A673 (cell line): ENCODE measurements at regions not wholly inside any gene's neighbourhood (a gene's known extent, or its start where the extent isn't known, plus 50 kb on each side); places are given as distances from the start of the nearest gene placed in this dataset.

Experiments
- BruUV-seq: library from RNA; stranded (reverse); fragments of 400-500 nt; replicated peaks from 2 replicates; lab custom pipeline; 2021; lab: Mats Ljungman, UMichigan
- CTCF ChIA-PET: fragments of 300-600 bp; sonication (Branson Sonifier 250); formaldehyde crosslinking; loops from one replicate; lab custom pipeline; 2022; ENCODE audit warnings: antibody characterized with exemption; lab: Charles Lee
- POLR2A ChIA-PET: fragments of 300-600 bp; sonication (Branson Sonifier 250); formaldehyde crosslinking; loops from one replicate; lab custom pipeline; 2022; ENCODE audit warnings: antibody characterized with exemption; ENCODE audit not compliant: low non-redundant PET; lab: Charles Lee
- DNase-seq: peaks from one replicate; pipeline ENCODE4 v3.0.0-alpha.2; 2015; ENCODE audit warnings: low spot score
- H3K27ac ChIP-seq: fragments of 200-600 bp; sonication (generic); 2 replicates; pipeline ENCODE4 v1.5.1; 2016; ENCODE audit warnings: mixed run types, low read depth, mild to moderate bottlenecking, mixed read lengths, antibody characterized with exemption, low read length; ENCODE audit not compliant: poor library complexity, severe bottlenecking
- H3K27me3 ChIP-seq: fragments of 200-600 bp; sonication (generic); replicated peaks from 2 replicates; pipeline ENCODE4 v1.6.1; 2017; ENCODE audit warnings: mixed run types, low read depth, mild to moderate bottlenecking, mixed read lengths, antibody characterized with exemption, low read length; ENCODE audit not compliant: insufficient read depth, poor library complexity
- H3K36me3 ChIP-seq: fragments of 200-600 bp; sonication (generic); 2 replicates; pipeline ENCODE4 v1.6.1; 2016; ENCODE audit warnings: mixed run types, mild to moderate bottlenecking, mixed read lengths, antibody characterized with exemption, low read length; ENCODE audit not compliant: insufficient read depth, poor library complexity, severe bottlenecking
- H3K4me1 ChIP-seq: fragments of 200-600 bp; sonication (generic); 2 replicates; pipeline ENCODE4 v1.6.1; 2017; ENCODE audit warnings: mixed run types, mild to moderate bottlenecking, mixed read lengths, antibody characterized with exemption, low read length; ENCODE audit not compliant: insufficient read depth, poor library complexity, severe bottlenecking
- H3K4me3 ChIP-seq: fragments of 200-600 bp; sonication (generic); 2 replicates; pipeline ENCODE4 v1.5.1; 2016; ENCODE audit warnings: low read depth, mixed run types, mild to moderate bottlenecking, mixed read lengths, low read length; ENCODE audit not compliant: poor library complexity, severe bottlenecking
- H3K9me3 ChIP-seq: fragments of 200-600 bp; sonication (generic); 2 replicates; pipeline ENCODE4 v1.6.1; 2016; ENCODE audit warnings: mixed run types, low read depth, mild to moderate bottlenecking, mixed read lengths, antibody characterized with exemption, low read length; ENCODE audit not compliant: poor library complexity, severe bottlenecking
- EZH2 ChIP-seq: fragments of 200-600 bp; sonication (generic); IDR thresholded peaks from 2 replicates; pipeline ENCODE4 v1.6.1; 2017; ENCODE audit warnings: borderline replicate concordance, low read depth, mild to moderate bottlenecking, mixed read lengths, antibody characterized with exemption, low read length; ENCODE audit not compliant: poor library complexity, severe bottlenecking
- intact Hi-C: fragments of 100-400 bp; cut with micrococcal nuclease; formaldehyde crosslinking; loops from one replicate; pipeline ENCODE4 v1.10.0; 2022; ENCODE audit not compliant: unreplicated experiment
- TF ChIP-seq, protein P1 (sequence below): fragments of 300-800, 200-600 bp; sonication (generic); conservative IDR thresholded peaks from 2 replicates; pipeline ENCODE4 v1.5.1; 2017; ENCODE audit warnings: low read depth, mild to moderate bottlenecking, antibody characterized with exemption, low read length, moderate library complexity, mixed read lengths

DNA sequence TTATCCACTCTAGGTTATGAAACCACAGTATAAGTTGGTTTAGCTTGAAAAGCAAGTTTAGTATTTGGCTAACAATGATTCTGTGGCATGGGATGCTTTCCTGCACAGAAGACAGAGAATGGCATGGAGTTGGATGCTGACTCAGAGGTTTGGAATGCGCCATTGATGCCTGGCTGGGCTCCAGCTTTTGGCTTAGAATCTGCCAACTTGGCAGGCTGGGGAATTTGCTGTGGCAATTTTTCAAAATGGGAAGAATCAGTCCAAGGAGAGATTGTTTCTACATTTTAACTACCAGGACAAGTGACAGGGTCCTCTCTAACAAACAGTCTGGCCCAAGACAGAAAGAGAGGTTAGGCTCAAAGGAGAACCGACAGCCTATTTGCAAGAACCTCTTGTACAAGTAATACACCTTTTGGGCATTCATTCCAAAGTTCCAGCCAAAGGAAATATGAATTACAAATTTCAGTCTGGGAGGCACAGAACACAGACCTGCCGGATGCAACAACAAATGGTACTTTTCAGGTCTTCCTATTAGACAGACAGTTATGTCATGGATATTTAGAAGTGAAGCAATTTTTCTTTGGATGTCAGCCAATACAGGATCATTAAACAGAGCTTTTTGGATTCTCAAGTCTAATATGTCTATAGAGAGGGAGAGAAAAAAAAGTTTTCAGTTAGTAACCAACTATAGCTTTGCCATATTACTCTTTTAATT, 1027.7 kb downstream of the TMEM182 start:
- Histone ChIP-seq H3K27ac (no peak overlapping the region), H3K9me3 (no peaks in the 10 kb centered on the region), H3K36me3 (no peaks in the 10 kb centered on the region), H3K4me3 (no peak overlapping the region), H3K4me1 (peaks cover 14% of the 10 kb centered on the region), H3K27me3 (no peaks in the 10 kb centered on the region)
- POLR2A ChIA-PET = no interaction called here
- BruUV-seq = no TSS peak
- peak; percentile 85 for DNase-seq
- intact Hi-C loops = no loop called here
- TF ChIP-seq, protein P1, sequence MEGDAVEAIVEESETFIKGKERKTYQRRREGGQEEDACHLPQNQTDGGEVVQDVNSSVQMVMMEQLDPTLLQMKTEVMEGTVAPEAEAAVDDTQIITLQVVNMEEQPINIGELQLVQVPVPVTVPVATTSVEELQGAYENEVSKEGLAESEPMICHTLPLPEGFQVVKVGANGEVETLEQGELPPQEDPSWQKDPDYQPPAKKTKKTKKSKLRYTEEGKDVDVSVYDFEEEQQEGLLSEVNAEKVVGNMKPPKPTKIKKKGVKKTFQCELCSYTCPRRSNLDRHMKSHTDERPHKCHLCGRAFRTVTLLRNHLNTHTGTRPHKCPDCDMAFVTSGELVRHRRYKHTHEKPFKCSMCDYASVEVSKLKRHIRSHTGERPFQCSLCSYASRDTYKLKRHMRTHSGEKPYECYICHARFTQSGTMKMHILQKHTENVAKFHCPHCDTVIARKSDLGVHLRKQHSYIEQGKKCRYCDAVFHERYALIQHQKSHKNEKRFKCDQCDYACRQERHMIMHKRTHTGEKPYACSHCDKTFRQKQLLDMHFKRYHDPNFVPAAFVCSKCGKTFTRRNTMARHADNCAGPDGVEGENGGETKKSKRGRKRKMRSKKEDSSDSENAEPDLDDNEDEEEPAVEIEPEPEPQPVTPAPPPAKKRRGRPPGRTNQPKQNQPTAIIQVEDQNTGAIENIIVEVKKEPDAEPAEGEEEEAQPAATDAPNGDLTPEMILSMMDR = no peak
- no peak for TF ChIP-seq EZH2
- CTCF ChIA-PET = no interaction called here

- intact Hi-C loops = no loop called here
- no peak for TF ChIP-seq EZH2
- TF ChIP-seq, protein P1 = no peak
- H3K9me3 ChIP-seq = no peaks in the 10 kb centered on the region
- ChIA-PET POLR2A (no interaction called here), CTCF (no interaction called here)
- no peak overlapping the region for H3K4me3 ChIP-seq
- H3K27me3 ChIP-seq = no peaks in the 10 kb centered on the region
- BruUV-seq = no TSS peak
- no peak overlapping the region for H3K27ac ChIP-seq
- H3K36me3 ChIP-seq = no peaks in the 10 kb centered on the region
- peaks cover 14% of the 10 kb centered on the region for H3K4me1 ChIP-seq
- DNase-seq = no peak
Measured at GRCh38 chr2:103792042-103792441, 1030.2 kb downstream of the TMEM182 start.

DNA sequence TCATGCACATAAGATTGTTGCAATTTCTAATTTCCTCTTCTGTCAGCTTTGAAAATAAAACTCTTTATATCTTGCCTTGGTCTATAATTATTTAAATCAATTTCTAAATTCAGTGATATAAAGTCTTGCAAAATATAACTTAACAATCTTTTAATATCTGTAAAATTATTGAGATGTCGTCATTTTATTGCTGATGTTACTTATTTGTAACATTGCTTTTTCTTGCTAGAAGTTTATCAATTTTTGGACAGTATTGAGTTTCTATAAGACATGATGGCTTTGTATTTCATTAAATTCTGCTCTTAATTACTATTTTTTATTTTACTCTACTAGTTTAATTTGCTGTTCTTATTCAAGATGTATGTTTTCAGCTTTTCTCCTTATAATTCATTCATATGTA, 1036.5 kb downstream of the TMEM182 start:
- TF ChIP-seq, protein P1 = no peak
- Histone ChIP-seq H3K27ac (no peak overlapping the region), H3K27me3 (no peaks in the 10 kb centered on the region), H3K4me3 (no peak overlapping the region), H3K9me3 (peaks cover 6% of the 10 kb centered on the region), H3K4me1 (no peaks in the 10 kb centered on the region), H3K36me3 (no peaks in the 10 kb centered on the region)
- ChIA-PET POLR2A (no interaction called here), CTCF (no interaction called here)
- intact Hi-C loops = no loop called here
- DNase-seq = no peak
- no TSS peak for BruUV-seq
